MCF 10A (cell line): ENCODE measurements at regions not wholly inside any gene's neighbourhood (a gene's known extent, or its start where the extent isn't known, plus 50 kb on each side); places are given as distances from the start of the nearest gene placed in this dataset.

ENCODE experiments used
- BruUV-seq: library from RNA; stranded (reverse); fragments of 400-500 nt; replicated peaks from 2 replicates; lab custom pipeline; 2021; lab: Mats Ljungman, UMichigan
- CTCF ChIA-PET: fragments of 300-600 bp; sonication (Branson Sonifier 250); formaldehyde crosslinking; extraction: SDS; loops from one replicate; lab custom pipeline; 2021; ENCODE audit warnings: antibody characterized with exemption, inconsistent platforms; lab: Yijun Ruan, JAX
- POLR2A ChIA-PET: fragments of 300-600, 350-650 bp; sonication (Branson Sonifier 250); formaldehyde crosslinking; extraction: SDS; loops from one replicate; lab custom pipeline; 2020; ENCODE audit warnings: antibody characterized with exemption, inconsistent platforms; lab: Yijun Ruan, JAX
- DNase-seq: peaks from one replicate; pipeline ENCODE4 v3.0.0-alpha.2; 2018; ENCODE audit not compliant: unreplicated experiment
- H3K27ac Mint-ChIP-seq: one replicate; pipeline ENCODE4 v1.8.0; 2022; ENCODE audit warnings: mild to moderate bottlenecking, low read depth, mixed read lengths; ENCODE audit not compliant: unreplicated experiment
- H3K27me3 Mint-ChIP-seq: one replicate; pipeline ENCODE4 v1.8.0; 2022; ENCODE audit warnings: mixed read lengths; ENCODE audit not compliant: insufficient read depth, unreplicated experiment
- H3K36me3 Mint-ChIP-seq: one replicate; pipeline ENCODE4 v1.8.0; 2022; ENCODE audit warnings: mild to moderate bottlenecking, moderate library complexity, mixed read lengths; ENCODE audit not compliant: insufficient read depth, unreplicated experiment
- H3K4me1 Mint-ChIP-seq: one replicate; pipeline ENCODE4 v1.8.0; 2022; ENCODE audit warnings: mixed read lengths; ENCODE audit not compliant: insufficient read depth, unreplicated experiment
- H3K4me3 Mint-ChIP-seq: one replicate; pipeline ENCODE4 v1.8.0; 2022; ENCODE audit warnings: mild to moderate bottlenecking, moderate library complexity, mixed read lengths; ENCODE audit not compliant: unreplicated experiment
- H3K9me3 Mint-ChIP-seq: one replicate; pipeline ENCODE4 v1.8.0; 2022; ENCODE audit warnings: mixed read lengths; ENCODE audit not compliant: unreplicated experiment
- CTCF ChIP-seq: fragments of 200-600 bp; IDR thresholded peaks from one replicate; pipeline ENCODE4 v1.8.0; 2022; ENCODE audit warnings: antibody characterized with exemption, mild to moderate bottlenecking; ENCODE audit not compliant: unreplicated experiment
- intact Hi-C: fragments of 100-400 bp; cut with micrococcal nuclease; formaldehyde crosslinking; loops from 2 replicates; pipeline ENCODE4 v1.14.1; 2022

- no peak for DNase-seq
- H3K27ac Mint-ChIP-seq, result no peak overlapping the region
- CTCF ChIA-PET, result interaction anchor here (1.0 kb wide), 1 partner anchor 361 kb away, joined by 3 read pairs; no protein-coding TSS in a partner anchor
- intact Hi-C loops, result no loop called here
- no TSS peak for BruUV-seq
- H3K36me3 Mint-ChIP-seq, result no peaks in the 10 kb centered on the region
- H3K4me1 Mint-ChIP-seq, result peaks cover 5% of the 10 kb centered on the region
- no peaks in the 10 kb centered on the region for H3K27me3 Mint-ChIP-seq
- TF ChIP-seq CTCF, result no peak
- no peaks in the 10 kb centered on the region for H3K9me3 Mint-ChIP-seq
- no peak overlapping the region for H3K4me3 Mint-ChIP-seq
- POLR2A ChIA-PET, result interaction anchor here (0.7 kb wide), 1 partner anchor 19 kb away, joined by 3 read pairs; no protein-coding TSS in a partner anchor
Measured at GRCh38 chr13:22143671-22144070, 472.8 kb downstream of the FGF9 start.

- H3K27ac Mint-ChIP-seq, result no peak overlapping the region
- CTCF ChIA-PET, result no interaction called here
- no peak for DNase-seq
- no peaks in the 10 kb centered on the region for H3K36me3 Mint-ChIP-seq
- BruUV-seq, result no TSS peak
- POLR2A ChIA-PET, result no interaction called here
- no peak for TF ChIP-seq CTCF
- peaks cover 5% of the 10 kb centered on the region for H3K4me1 Mint-ChIP-seq
- no peaks in the 10 kb centered on the region for H3K9me3 Mint-ChIP-seq
- no peaks in the 10 kb centered on the region for H3K27me3 Mint-ChIP-seq
- intact Hi-C loops, result no loop called here
- H3K4me3 Mint-ChIP-seq, result no peak overlapping the region
Measured at GRCh38 chr13:22144806-22145205, 473.9 kb downstream of the FGF9 start.

- intact Hi-C loops, result no loop called here
- TF ChIP-seq CTCF, result no peak
- Mint-ChIP-seq H3K4me3 (no peak overlapping the region), H3K9me3 (no peaks in the 10 kb centered on the region), H3K4me1 (peaks cover 5% of the 10 kb centered on the region), H3K36me3 (no peaks in the 10 kb centered on the region), H3K27ac (no peak overlapping the region), H3K27me3 (no peaks in the 10 kb centered on the region)
- POLR2A ChIA-PET, result no interaction called here
- CTCF ChIA-PET, result interaction anchor here (0.7 kb wide), 1 partner anchor 996 kb away, joined by 3 read pairs; no protein-coding TSS in a partner anchor
- no TSS peak for BruUV-seq
- DNase-seq, result no peak
Measured at GRCh38 chr13:22148187-22148586, 477.3 kb downstream of the FGF9 start.

- ChIA-PET CTCF (no interaction called here), POLR2A (no interaction called here)
- H3K27me3 Mint-ChIP-seq, result no peaks in the 10 kb centered on the region
- no peak for TF ChIP-seq CTCF
- no TSS peak for BruUV-seq
- H3K27ac Mint-ChIP-seq, result no peak overlapping the region
- H3K4me1 Mint-ChIP-seq, result no peaks in the 10 kb centered on the region
- intact Hi-C loops, result no loop called here
- DNase-seq, result no peak
- H3K9me3 Mint-ChIP-seq, result no peaks in the 10 kb centered on the region
- H3K36me3 Mint-ChIP-seq, result no peaks in the 10 kb centered on the region
- H3K4me3 Mint-ChIP-seq, result no peak overlapping the region
Measured at GRCh38 chr13:22152751-22153150, 481.9 kb downstream of the FGF9 start.
